Muscle layer of duodenum (tissue), 2 donors: ENCODE measurements at regions not wholly inside any gene's neighbourhood (a gene's known extent, or its start where the extent isn't known, plus 50 kb on each side); places are given as distances from the start of the nearest gene placed in this dataset.
"Not testable (repeated sequence)": the region's sequence is repeated elsewhere in the genome, so short reads cannot be mapped to it uniquely, and the experiment has no call there.

ENCODE experiments used
- H3K27ac ChIP-seq: one replicate; pipeline ENCODE4 v1.7.0; 2013; ENCODE audit warnings: mild to moderate bottlenecking, low read length
- H3K27me3 ChIP-seq: one replicate; pipeline ENCODE4 v1.7.0; 2013; ENCODE audit warnings: low read depth, mild to moderate bottlenecking, control low read depth, low read length
- H3K36me3 ChIP-seq, 2 donors: one replicate each; pipeline ENCODE4 v1.7.0; 2013; ENCODE audit warnings: low read length in 2 of 2, control low read depth in 1 of 2, mild to moderate bottlenecking in 1 of 2; ENCODE audit not compliant: insufficient read depth in 2 of 2, control insufficient read depth in 1 of 2
- H3K4me1 ChIP-seq, 2 donors: one replicate each; pipeline ENCODE4 v1.7.0; 2013; ENCODE audit warnings: low read length in 2 of 2, mild to moderate bottlenecking in 2 of 2, control low read depth in 1 of 2, moderate library complexity in 1 of 2; ENCODE audit not compliant: insufficient read depth in 2 of 2, control insufficient read depth in 1 of 2
- H3K4me3 ChIP-seq, 2 donors: one replicate each; pipeline ENCODE4 v1.7.0; 2013; ENCODE audit warnings: low read length in 2 of 2, low read depth in 1 of 2, mild to moderate bottlenecking in 1 of 2
- H3K9me3 ChIP-seq, 2 donors: one replicate each; pipeline ENCODE4 v1.7.0; 2013; ENCODE audit warnings: low read length in 2 of 2, control low read depth in 1 of 2, mild to moderate bottlenecking in 1 of 2; ENCODE audit not compliant: control insufficient read depth in 1 of 2
- donor health status: healthy.

DNA sequence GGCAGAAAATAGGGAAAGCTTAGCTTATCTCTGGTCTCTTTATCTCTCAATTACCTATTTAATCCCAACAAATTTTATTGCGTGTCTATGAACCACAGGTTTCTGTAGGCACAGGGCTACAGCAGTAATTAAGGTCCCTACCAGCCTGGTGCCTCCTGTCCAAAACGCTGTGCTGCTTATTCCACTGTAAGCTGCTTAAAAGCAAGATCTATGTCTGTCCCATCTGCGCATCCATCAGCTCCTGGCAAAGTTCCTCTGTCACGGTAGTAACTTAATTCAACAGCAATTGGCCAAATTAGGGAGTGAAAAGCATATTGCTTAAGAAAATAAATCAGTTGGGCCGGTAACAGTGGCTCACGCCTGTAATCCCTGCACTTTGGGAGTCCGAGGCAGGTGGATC is 235.8 kb upstream of the VLDLR start:
- Histone ChIP-seq H3K9me3 (no peaks in the 10 kb centered on the region), H3K27ac (no peak overlapping the region), H3K27me3 (no peaks in the 10 kb centered on the region), H3K4me3 (no peak overlapping the region), H3K36me3 (no peaks in the 10 kb centered on the region), H3K4me1 (no peaks in the 10 kb centered on the region)

DNA sequence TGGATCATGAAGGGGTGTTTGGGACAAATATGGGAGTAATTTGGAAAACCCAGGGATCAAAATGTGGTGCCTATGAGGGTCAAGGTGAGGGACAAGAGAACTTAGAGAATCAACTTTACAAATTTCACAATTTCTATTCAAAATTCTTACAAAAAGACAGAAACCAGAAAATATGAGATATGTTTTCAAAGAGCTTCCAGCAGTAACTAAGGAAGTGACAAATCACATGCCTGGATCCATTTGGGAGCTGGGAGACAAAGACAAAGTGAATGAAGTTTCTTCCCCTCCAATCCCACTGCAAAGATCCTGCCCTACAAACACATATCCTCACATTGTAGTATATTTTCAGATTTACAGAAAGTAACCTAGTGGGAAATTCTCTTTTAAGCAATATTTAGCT is 235.0 kb upstream of the VLDLR start:
- H3K4me1 ChIP-seq = no peaks in the 10 kb centered on the region
- no peak overlapping the region for H3K27ac ChIP-seq
- H3K36me3 ChIP-seq = no peaks in the 10 kb centered on the region
- H3K9me3 ChIP-seq = no peaks in the 10 kb centered on the region
- H3K27me3 ChIP-seq = no peaks in the 10 kb centered on the region
- H3K4me3 ChIP-seq = no peak overlapping the region

DNA sequence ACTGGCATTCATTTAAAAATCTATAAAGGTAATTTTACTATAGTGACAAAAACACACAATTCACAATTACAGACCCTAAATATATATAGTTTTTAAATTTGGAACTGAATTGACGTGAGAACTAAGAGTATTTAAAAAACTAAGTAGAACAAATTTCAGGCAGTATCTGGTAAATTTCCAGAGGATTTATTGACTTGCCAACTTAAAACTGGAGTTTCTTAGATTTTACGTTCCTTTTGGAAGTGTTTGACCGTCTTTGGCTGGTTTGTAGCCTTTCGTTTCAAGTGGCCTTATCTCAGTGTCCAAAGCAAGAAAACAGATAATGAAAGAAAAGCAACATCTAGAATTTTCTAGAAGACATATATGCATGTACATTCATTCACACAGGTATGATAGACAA is 234.4 kb upstream of the VLDLR start:
- no peak overlapping the region for H3K27ac ChIP-seq
- H3K4me1 ChIP-seq = no peaks in the 10 kb centered on the region
- H3K4me3 ChIP-seq = no peak overlapping the region
- H3K9me3 ChIP-seq = no peaks in the 10 kb centered on the region
- H3K36me3 ChIP-seq = no peaks in the 10 kb centered on the region
- H3K27me3 ChIP-seq = no peaks in the 10 kb centered on the region

DNA sequence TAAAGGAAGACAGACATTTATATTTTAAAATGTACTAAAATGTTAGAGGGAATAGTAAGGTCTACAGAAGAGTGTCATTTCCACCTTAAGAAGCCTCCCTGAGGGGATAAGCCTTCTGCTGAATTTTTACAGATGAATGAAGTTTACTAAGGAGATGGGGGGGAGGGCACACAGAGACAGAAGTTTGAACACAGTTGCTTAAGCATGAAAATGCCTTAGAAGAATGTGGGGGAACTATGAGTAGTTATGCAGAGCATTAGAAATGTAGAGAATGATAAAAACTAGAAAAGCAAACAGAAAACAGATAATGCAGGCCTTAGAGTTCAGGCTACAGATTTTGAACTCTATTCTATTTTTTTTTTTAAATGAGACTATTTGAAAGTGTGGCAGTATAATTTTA is 232.2 kb upstream of the VLDLR start:
- Histone ChIP-seq H3K27me3 (no peaks in the 10 kb centered on the region), H3K9me3 (no peaks in the 10 kb centered on the region), H3K27ac (no peak overlapping the region), H3K36me3 (no peaks in the 10 kb centered on the region), H3K4me3 (no peak overlapping the region), H3K4me1 (no peaks in the 10 kb centered on the region)

DNA sequence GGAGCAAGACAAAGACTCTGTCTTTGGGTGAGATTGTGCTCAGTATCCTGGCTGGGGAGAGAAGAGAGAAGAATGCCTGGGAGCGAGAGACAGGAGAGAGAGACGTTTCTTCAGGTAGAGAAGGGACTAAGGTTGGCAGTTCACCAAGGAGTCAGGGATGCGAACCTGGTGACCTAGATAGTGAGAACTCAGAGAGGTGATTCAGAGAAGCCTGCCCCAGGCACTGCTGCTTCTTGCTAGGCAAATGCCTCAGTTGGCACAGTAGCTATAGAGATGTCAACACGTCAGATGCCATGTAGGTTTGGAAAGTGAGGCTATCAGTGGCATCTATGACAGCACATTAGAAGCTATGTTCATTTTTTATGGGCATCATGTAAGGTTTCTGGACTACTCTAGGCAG is 231.6 kb upstream of the VLDLR start:
- Histone ChIP-seq H3K4me3 (no peak overlapping the region), H3K4me1 (no peaks in the 10 kb centered on the region), H3K27me3 (no peaks in the 10 kb centered on the region), H3K27ac (no peak overlapping the region), H3K36me3 (no peaks in the 10 kb centered on the region), H3K9me3 (no peaks in the 10 kb centered on the region)

DNA sequence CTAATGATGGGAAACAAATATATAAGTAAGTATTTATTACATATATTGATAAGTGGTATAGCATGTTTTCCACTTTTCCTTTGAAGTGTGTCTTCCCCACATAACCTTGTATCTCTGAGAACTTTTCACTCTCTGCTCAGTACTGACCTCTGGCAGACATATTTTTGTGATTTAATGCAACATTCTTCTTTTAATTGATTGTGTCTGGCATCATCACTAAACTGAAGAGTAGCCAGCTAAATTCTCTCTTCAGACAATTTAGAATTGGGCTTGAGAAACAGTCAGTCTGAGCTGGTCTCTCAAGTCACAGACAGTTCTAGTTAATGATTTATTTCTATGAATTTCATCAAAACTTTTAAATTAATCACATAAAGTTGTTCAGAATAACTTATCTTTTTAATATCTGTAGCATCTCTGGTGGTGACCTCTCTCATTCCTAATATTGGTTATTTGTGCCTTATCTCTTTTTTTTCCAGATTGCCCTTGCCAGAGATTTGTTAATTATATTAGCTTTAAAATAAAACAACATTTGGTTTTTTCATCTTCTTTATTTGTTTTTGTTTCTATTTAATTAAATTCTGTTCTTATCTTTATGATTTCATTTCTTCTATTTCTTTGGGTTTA is 230.0 kb upstream of the VLDLR start:
- H3K27ac ChIP-seq, H3K9me3 ChIP-seq, H3K4me1 ChIP-seq, H3K27me3 ChIP-seq, H3K4me3 ChIP-seq, H3K36me3 ChIP-seq: not testable (repeated sequence)

DNA sequence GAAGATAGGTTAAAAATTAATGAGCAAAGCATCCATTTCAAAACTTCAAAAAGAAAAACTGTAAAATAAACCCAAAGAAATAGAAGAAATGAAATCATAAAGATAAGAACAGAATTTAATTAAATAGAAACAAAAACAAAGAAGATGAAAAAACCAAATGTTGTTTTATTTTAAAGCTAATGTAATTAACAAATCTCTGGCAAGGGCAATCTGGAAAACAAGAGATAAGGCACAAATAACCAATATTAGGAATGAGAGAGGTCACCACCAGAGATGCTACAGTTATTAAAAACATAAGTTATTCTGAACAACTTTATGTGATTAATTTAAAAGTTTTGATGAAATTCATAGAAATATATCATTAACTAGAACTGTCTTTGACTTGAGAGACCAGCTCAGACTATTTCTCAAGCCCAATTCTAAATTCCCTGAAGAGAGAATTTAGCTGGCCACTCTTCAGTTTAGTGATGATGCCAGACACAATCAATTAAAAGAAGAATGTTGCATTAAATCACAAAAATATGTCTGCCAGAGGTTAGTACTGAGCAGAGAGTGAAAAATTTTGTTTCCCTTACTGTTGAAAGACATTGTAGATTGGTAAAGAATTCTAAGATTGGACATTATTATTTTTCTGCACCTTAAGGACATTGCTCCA is 227.4 kb upstream of the VLDLR start:
- H3K4me1 ChIP-seq, H3K27ac ChIP-seq, H3K36me3 ChIP-seq, H3K27me3 ChIP-seq, H3K9me3 ChIP-seq, H3K4me3 ChIP-seq: not testable (repeated sequence)

DNA sequence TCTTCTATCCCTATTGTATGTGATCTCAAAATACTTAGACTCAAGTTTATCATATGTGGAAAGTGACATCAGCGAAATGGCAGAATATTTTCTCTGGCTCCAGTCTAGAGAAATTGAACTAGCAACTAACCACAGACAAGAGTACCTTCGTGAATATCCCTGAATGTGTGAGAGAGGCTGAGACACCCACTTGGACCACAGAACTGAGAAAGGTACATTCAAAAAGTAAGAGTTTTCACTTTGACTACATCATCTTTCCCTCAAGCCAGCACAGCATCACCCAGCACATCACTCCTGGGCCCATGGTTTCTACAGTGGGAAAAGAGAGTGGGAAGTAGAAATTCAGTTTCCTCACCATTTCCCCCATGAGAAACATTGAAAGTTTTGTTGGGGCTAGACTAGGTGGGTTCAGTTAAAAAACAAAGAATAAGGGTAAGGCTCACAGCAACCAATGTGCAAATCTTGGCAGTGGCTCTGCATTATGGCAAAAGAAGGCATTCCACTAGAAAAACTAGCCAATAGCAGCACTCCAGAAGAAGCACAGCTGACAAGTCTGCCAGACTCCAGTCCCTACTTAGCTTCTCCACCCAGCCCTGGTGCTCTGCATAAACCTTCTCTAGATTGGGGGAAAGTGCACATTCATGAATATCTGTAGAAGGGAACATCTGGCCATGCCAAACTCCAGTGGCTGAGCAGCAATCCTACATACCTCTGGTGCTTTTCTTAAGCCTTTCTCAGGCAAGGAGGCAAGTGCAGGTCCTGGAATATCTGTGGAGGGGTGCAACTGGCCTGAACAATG is 225.6 kb upstream of the VLDLR start:
- Histone ChIP-seq H3K9me3 (no peaks in the 10 kb centered on the region), H3K4me1 (no peaks in the 10 kb centered on the region), H3K4me3 (no peak overlapping the region), H3K36me3 (no peaks in the 10 kb centered on the region), H3K27me3 (no peaks in the 10 kb centered on the region), H3K27ac (no peak overlapping the region)

DNA sequence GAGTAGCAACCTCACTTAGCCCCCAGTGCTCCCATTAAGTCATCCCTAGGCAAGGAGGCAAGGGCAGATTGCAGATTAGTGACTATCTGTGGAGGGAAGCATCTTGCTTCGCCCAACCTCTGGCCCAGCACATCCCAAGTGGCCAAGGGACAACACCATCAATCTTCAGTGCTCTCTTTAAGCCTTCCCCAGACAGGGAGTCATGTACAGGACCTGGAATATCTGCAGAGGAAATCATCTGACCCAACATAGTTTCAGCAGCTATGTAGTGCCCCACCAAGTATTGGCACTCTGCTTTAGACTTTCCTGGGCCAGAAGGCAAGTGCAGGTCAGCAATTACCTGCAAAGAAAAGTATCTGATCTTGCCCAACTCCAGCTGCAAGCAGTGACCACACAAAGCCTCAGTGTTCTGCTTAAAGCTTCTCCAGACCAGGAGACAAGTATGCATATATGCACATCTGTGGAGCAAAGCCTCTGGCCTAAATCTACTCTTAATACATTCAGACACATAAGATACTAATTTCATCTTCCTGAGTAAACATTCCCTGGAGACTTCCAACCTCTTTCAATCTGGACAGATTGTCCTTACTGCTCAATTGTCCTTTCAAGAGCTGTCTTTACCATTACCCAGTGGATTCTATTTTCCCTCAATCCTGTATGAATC is 224.8 kb upstream of the VLDLR start:
- H3K4me3 ChIP-seq = no peak overlapping the region
- H3K4me1 ChIP-seq = no peaks in the 10 kb centered on the region
- H3K27ac ChIP-seq = no peak overlapping the region
- H3K27me3 ChIP-seq = no peaks in the 10 kb centered on the region
- H3K36me3 ChIP-seq = no peaks in the 10 kb centered on the region
- no peaks in the 10 kb centered on the region for H3K9me3 ChIP-seq

DNA sequence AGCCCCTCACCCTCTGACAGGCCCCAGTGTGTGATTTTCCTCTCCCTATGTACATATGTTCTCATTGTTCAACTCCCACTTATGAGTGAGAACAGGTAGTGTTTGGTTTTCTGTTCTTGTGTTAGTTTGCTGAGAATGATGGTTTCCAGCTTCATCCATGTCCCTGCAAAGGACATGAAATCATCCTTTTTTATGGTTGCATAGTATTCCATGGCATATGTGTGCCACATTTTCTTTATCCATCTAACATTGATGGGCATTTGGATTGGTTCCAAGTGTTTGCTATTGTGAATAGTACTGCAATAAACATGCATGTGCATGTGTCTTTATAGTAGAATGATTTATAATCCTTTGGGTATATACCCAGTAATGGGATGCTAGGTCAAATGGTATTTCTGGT is 223.7 kb upstream of the VLDLR start:
- H3K27ac ChIP-seq, H3K27me3 ChIP-seq, H3K4me1 ChIP-seq, H3K9me3 ChIP-seq, H3K36me3 ChIP-seq, H3K4me3 ChIP-seq: not testable (repeated sequence)

DNA sequence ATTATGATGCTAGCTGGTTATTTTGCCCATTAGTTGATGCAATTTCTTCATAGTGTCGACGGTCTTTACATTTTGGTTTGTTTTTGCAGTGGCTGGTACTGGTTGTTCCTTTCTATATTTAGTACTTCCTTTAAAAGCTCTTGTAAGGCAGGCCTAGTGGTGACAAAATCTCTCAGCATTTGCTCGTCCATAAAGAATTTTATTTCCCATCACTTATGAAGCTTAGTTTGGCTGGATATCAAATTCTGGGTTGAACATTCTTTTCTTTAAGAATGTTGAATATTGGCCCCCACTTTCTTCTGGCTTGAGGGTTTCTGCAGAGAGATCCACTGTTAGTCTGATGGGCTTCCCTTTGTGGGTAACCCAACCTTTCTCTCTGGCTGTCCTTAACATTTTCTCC is 219.8 kb upstream of the VLDLR start:
- H3K36me3 ChIP-seq, H3K9me3 ChIP-seq, H3K27ac ChIP-seq, H3K4me3 ChIP-seq, H3K27me3 ChIP-seq, H3K4me1 ChIP-seq: not testable (repeated sequence)
